Stomach smooth muscle (tissue), 2 donors: ENCODE measurements at regions not wholly inside any gene's neighbourhood (a gene's known extent, or its start where the extent isn't known, plus 50 kb on each side); places are given as distances from the start of the nearest gene placed in this dataset.
"Not testable (repeated sequence)": the region's sequence is repeated elsewhere in the genome, so short reads cannot be mapped to it uniquely, and the experiment has no call there.

Experiments
- H3K27ac ChIP-seq: one replicate; pipeline ENCODE4 v1.7.0; 2013; ENCODE audit warnings: mild to moderate bottlenecking, low read length, inconsistent platforms
- H3K27me3 ChIP-seq, 2 donors: one replicate each; pipeline ENCODE4 v1.7.0; 2013; ENCODE audit warnings: low read length in 2 of 2; ENCODE audit not compliant: insufficient read depth in 2 of 2, control insufficient read depth in 1 of 2
- H3K36me3 ChIP-seq, 2 donors: one replicate each; pipeline ENCODE4 v1.7.0; 2013; ENCODE audit warnings: low read length in 2 of 2; ENCODE audit not compliant: control insufficient read depth in 2 of 2, insufficient read depth in 2 of 2
- H3K4me1 ChIP-seq: one replicate; pipeline ENCODE4 v1.7.0; 2013; ENCODE audit warnings: low read length; ENCODE audit not compliant: control insufficient read depth, insufficient read depth
- H3K4me3 ChIP-seq, 2 donors: one replicate each; pipeline ENCODE4 v1.7.0; 2013; ENCODE audit warnings: low read length in 2 of 2
- H3K9ac ChIP-seq, 2 donors: one replicate each; pipeline ENCODE4 v1.7.0; 2013; ENCODE audit warnings: low read length in 2 of 2, mild to moderate bottlenecking in 1 of 2
- H3K9me3 ChIP-seq, 2 donors: one replicate each; pipeline ENCODE4 v1.7.0; 2013; ENCODE audit warnings: low read length in 2 of 2; ENCODE audit not compliant: control insufficient read depth in 2 of 2
- donor health status: healthy.
- donor health status: Pancreatic carcinoma.

GRCh38 chr13:61109741-61110140 lies 305.9 kb downstream of the PCDH20 start:
- Histone ChIP-seq H3K4me3 (no peak overlapping the region), H3K27ac (no peak overlapping the region), H3K9me3 (no peaks in the 10 kb centered on the region), H3K27me3 (no peaks in the 10 kb centered on the region), H3K4me1 (no peaks in the 10 kb centered on the region), H3K9ac (no peak overlapping the region), H3K36me3 (no peaks in the 10 kb centered on the region)

GRCh38 chr13:61107989-61108388 lies 307.7 kb downstream of the PCDH20 start:
- no peaks in the 10 kb centered on the region for H3K27me3 ChIP-seq
- no peaks in the 10 kb centered on the region for H3K9me3 ChIP-seq
- H3K4me3 ChIP-seq: no peak overlapping the region
- H3K4me1 ChIP-seq: no peaks in the 10 kb centered on the region
- H3K36me3 ChIP-seq: no peaks in the 10 kb centered on the region
- no peak overlapping the region for H3K9ac ChIP-seq
- no peak overlapping the region for H3K27ac ChIP-seq

GRCh38 chr13:61095885-61096284 lies 319.8 kb downstream of the PCDH20 start:
- Histone ChIP-seq H3K9ac (no peak overlapping the region), H3K36me3 (no peaks in the 10 kb centered on the region), H3K4me3 (no peak overlapping the region), H3K27ac (no peak overlapping the region), H3K27me3 (no peaks in the 10 kb centered on the region), H3K4me1 (no peaks in the 10 kb centered on the region), H3K9me3 (no peaks in the 10 kb centered on the region)

- Histone ChIP-seq H3K36me3 (no peaks in the 10 kb centered on the region), H3K27me3 (no peaks in the 10 kb centered on the region), H3K4me3 (no peak overlapping the region), H3K9me3 (no peaks in the 10 kb centered on the region), H3K9ac (no peak overlapping the region), H3K27ac (no peak overlapping the region), H3K4me1 (no peaks in the 10 kb centered on the region)
Measured at GRCh38 chr13:61094865-61095264, 320.8 kb downstream of the PCDH20 start.

DNA sequence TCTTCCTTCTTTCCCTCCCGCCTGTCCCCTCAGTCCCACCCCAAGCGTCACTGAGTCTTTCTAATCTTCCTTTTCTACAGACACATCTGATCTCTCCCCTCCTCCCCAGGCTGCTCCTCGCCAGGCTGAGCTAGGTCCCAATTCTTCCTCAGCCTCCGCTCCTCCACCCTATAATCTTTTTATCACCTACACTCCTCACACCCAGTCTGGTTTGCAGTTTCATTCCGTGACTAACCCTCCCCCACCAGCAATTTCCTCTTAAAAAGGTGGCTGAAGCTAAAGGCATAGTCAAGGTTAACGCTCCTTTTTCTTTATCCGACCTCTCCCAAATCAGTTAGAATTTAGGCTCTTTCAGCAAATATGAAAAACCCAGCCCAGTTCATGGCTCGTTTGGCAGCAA lies 325.8 kb downstream of the PCDH20 start:
- H3K9me3 ChIP-seq, H3K9ac ChIP-seq, H3K4me3 ChIP-seq, H3K36me3 ChIP-seq, H3K27me3 ChIP-seq, H3K4me1 ChIP-seq, H3K27ac ChIP-seq: not testable (repeated sequence)

DNA sequence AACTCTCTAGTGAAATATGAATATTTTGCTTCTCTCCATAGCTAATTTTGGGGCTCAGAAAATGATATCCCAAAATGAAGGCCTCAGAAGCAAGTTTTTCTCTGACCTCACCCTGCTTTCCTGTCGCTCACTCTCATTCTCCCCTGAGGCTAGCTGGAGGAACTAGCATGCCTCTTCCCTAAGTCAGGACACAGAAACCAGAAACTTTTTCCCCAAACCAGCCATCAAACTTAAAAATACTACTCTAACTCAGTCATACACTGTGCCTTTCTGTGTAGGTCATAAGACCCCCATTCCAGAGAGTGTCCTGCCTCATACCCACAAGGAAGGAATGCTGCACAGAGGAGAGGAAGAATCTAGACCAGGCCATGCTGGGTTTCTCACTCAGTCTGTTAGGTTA lies 329.6 kb downstream of the PCDH20 start:
- Histone ChIP-seq H3K4me1 (no peaks in the 10 kb centered on the region), H3K9me3 (no peaks in the 10 kb centered on the region), H3K4me3 (no peak overlapping the region), H3K27ac (no peak overlapping the region), H3K9ac (no peak overlapping the region), H3K36me3 (no peaks in the 10 kb centered on the region), H3K27me3 (no peaks in the 10 kb centered on the region)

- no peaks in the 10 kb centered on the region for H3K27me3 ChIP-seq
- H3K9me3 ChIP-seq: no peaks in the 10 kb centered on the region
- no peak overlapping the region for H3K9ac ChIP-seq
- H3K4me3 ChIP-seq: no peak overlapping the region
- H3K27ac ChIP-seq: no peak overlapping the region
- H3K36me3 ChIP-seq: no peaks in the 10 kb centered on the region
- H3K4me1 ChIP-seq: no peaks in the 10 kb centered on the region
Measured at GRCh38 chr13:61084988-61085387, 330.7 kb downstream of the PCDH20 start.

- H3K9me3 ChIP-seq: no peaks in the 10 kb centered on the region
- H3K27me3 ChIP-seq: no peaks in the 10 kb centered on the region
- no peaks in the 10 kb centered on the region for H3K36me3 ChIP-seq
- no peak overlapping the region for H3K4me3 ChIP-seq
- no peak overlapping the region for H3K9ac ChIP-seq
- no peaks in the 10 kb centered on the region for H3K4me1 ChIP-seq
- H3K27ac ChIP-seq: no peak overlapping the region
Measured at GRCh38 chr13:61078976-61079770, 336.5 kb downstream of the PCDH20 start.

DNA sequence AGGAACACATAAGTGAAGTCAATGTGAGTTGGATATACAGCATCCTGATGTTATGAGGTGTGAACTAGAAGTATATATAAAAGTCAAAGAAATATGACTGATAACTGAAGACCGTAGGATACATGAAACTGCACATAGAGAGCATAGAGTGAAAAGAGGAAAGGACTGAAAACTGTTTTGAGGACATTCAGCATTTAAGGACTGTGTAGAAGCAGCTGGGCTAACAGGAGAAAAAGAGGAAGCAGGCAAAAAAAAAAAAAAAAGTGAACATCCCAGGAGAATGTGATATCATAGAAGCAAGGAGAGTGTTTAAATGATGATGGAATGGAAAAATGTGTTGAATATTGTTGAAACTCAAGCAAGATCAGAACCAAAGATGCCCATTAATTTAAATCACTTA lies 363.5 kb downstream of the PCDH20 start:
- no peaks in the 10 kb centered on the region for H3K36me3 ChIP-seq
- no peaks in the 10 kb centered on the region for H3K4me1 ChIP-seq

GRCh38 chr13:61045251-61045650 lies 370.4 kb downstream of the PCDH20 start:
- no peak overlapping the region for H3K9ac ChIP-seq
- H3K36me3 ChIP-seq: no peaks in the 10 kb centered on the region
- H3K27ac ChIP-seq: no peak overlapping the region
- H3K4me1 ChIP-seq: no peaks in the 10 kb centered on the region
- H3K9me3 ChIP-seq: no peaks in the 10 kb centered on the region
- no peaks in the 10 kb centered on the region for H3K27me3 ChIP-seq
- no peak overlapping the region for H3K4me3 ChIP-seq

More for the DNA sequence above, 363.5 kb downstream of the PCDH20 start:
- H3K9me3 ChIP-seq: no peaks in the 10 kb centered on the region
- no peak overlapping the region for H3K4me3 ChIP-seq
- H3K9ac ChIP-seq: no peak overlapping the region
- H3K27ac ChIP-seq: no peak overlapping the region
- no peaks in the 10 kb centered on the region for H3K27me3 ChIP-seq

DNA sequence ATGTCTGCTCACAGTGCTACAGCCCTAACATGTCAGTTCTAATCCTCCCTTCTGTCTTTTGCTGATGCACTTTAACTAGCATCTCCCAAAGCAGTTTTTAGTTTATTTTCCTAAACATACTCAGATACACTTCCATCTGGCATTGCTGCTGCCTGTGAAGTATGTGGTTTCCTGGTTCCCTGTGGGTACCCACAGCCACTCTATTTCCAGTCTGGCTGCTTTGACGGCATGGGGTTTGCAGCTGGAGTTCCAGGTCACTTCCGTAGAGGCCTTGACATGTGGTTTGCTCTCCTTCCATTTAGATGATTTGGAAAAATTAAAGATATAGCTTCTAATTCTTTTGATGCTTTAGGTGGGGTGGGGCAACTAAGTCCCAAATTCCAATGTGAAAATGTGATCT lies 375.5 kb downstream of the PCDH20 start:
- H3K27ac ChIP-seq: no peak overlapping the region
- no peak overlapping the region for H3K9ac ChIP-seq
- no peak overlapping the region for H3K4me3 ChIP-seq
- no peaks in the 10 kb centered on the region for H3K27me3 ChIP-seq
- H3K4me1 ChIP-seq: no peaks in the 10 kb centered on the region
- H3K36me3 ChIP-seq: no peaks in the 10 kb centered on the region
- no peaks in the 10 kb centered on the region for H3K9me3 ChIP-seq
